NCI-H345 (cell line): ENCODE measurements at regions not wholly inside any gene's neighbourhood (a gene's known extent, or its start where the extent isn't known, plus 50 kb on each side); places are given as distances from the start of the nearest gene placed in this dataset.
"Not testable (repeated sequence)": the region's sequence is repeated elsewhere in the genome, so short reads cannot be mapped to it uniquely, and the experiment has no call there.

Source experiments
- DNase-seq: peaks from one replicate; lab custom pipeline; 2025; lab: John Stamatoyannopoulos, UW

- no peak for DNase-seq
Measured at GRCh38 chr12:88703790-88704189, 123.5 kb upstream of the KITLG start.

GRCh38 chr12:88698471-88698870 is 118.2 kb upstream of the KITLG start:
- no peak for DNase-seq

- DNase-seq: no peak
Measured at GRCh38 chr12:88693837-88694445, 113.7 kb upstream of the KITLG start.

GRCh38 chr12:88691811-88692210 is 111.5 kb upstream of the KITLG start:
- DNase-seq: no peak

GRCh38 chr12:88684610-88685009 is 104.3 kb upstream of the KITLG start:
- peak; percentile 18 for DNase-seq

GRCh38 chr12:88684170-88684569 is 103.9 kb upstream of the KITLG start:
- no peak for DNase-seq

- no peak for DNase-seq
Measured at GRCh38 chr12:88683628-88684027, 103.4 kb upstream of the KITLG start.

GRCh38 chr12:88681271-88681670 is 101.0 kb upstream of the KITLG start:
- no peak for DNase-seq

- DNase-seq: no peak
Measured at GRCh38 chr12:88677464-88677863, 97.2 kb upstream of the KITLG start.

- not testable (repeated sequence) for DNase-seq
Measured at GRCh38 chr12:88667615-88668014, 87.3 kb upstream of the KITLG start.

- DNase-seq: no peak
Measured at GRCh38 chr12:88665071-88665470, 84.8 kb upstream of the KITLG start.

GRCh38 chr12:88662961-88663360 is 82.7 kb upstream of the KITLG start:
- no peak for DNase-seq

GRCh38 chr12:88662093-88662492 is 81.8 kb upstream of the KITLG start:
- DNase-seq: no peak

- no peak for DNase-seq
Measured at GRCh38 chr12:88658009-88658408, 77.7 kb upstream of the KITLG start.

- DNase-seq: no peak
Measured at GRCh38 chr12:88650715-88651114, 70.4 kb upstream of the KITLG start.

- DNase-seq: no peak
Measured at GRCh38 chr12:88648625-88649024, 68.4 kb upstream of the KITLG start.

- DNase-seq: no peak
Measured at GRCh38 chr12:88646824-88647223, 66.6 kb upstream of the KITLG start.

- DNase-seq: no peak
Measured at GRCh38 chr12:88645816-88646215, 65.5 kb upstream of the KITLG start.

GRCh38 chr12:88644946-88645702 is 64.9 kb upstream of the KITLG start:
- DNase-seq: no peak

- no peak for DNase-seq
Measured at GRCh38 chr12:88643685-88644084, 63.4 kb upstream of the KITLG start.

GRCh38 chr12:88642675-88643431 is 62.6 kb upstream of the KITLG start:
- no peak for DNase-seq

GRCh38 chr12:88638966-88639760 is 58.9 kb upstream of the KITLG start:
- DNase-seq: no peak
